GM20000 (cell line): ENCODE measurements at regions not wholly inside any gene's neighbourhood (a gene's known extent, or its start where the extent isn't known, plus 50 kb on each side); places are given as distances from the start of the nearest gene placed in this dataset.

Source experiments
- DNase-seq: peaks from one replicate; pipeline ENCODE4 v3.0.0; 2012; ENCODE audit warnings: low spot score
- CTCF ChIP-seq: IDR thresholded peaks from 2 replicates; pipeline ENCODE4 v1.5.1; 2012; ENCODE audit warnings: mild to moderate bottlenecking, control low read depth; ENCODE audit errors: extremely low read depth, missing control alignments

DNA sequence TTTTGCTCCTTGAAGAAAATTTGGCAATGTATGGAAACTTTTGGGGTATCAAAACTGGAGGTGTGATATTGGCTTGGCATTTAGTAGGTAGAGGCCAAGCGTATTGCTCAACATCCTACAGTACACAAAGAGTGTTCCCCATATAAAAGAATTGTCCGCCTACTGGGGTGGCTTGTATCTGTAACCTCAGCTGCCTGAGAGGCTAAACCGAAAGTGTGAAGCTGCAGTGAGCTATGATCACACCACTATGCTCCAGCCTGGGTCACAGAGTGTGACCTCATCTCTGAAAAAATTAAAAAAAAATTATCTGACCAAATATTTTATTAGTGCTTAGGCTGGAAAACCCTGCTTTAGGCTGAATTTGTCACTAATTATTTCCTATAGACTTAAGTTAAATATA, 483.9 kb downstream of the PYDC2 start:
- no peak for TF ChIP-seq CTCF
- DNase-seq, result no peak

DNA sequence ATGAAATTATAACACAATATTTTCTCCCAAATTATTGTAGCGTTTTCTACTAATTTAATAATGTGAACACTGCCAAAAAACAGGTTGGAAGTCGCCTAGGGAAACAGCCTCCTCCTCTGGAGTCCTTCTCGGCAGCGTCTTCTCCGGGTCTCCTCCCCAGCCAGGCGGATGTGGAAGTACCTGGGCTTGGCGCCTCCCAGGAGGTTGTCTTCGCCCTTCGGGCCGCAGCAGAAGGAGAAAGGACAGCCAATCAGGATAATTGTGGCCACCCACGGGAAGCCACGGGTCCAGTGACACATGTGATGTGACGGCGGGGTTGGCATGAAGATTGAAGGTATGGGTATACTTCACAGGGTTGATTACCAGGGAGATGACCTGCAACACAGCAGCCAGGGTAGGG, 491.2 kb downstream of the PYDC2 start:
- no peak for DNase-seq

GRCh38 chr3:191952609-191953008, 491.6 kb downstream of the PYDC2 start:
- DNase-seq, result no peak
- no peak for TF ChIP-seq CTCF

More for the DNA sequence above, 491.2 kb downstream of the PYDC2 start:
- no peak for TF ChIP-seq CTCF

GRCh38 chr3:191958980-191959671, 498.2 kb downstream of the PYDC2 start:
- no peak for DNase-seq
- TF ChIP-seq CTCF, result no peak

DNA sequence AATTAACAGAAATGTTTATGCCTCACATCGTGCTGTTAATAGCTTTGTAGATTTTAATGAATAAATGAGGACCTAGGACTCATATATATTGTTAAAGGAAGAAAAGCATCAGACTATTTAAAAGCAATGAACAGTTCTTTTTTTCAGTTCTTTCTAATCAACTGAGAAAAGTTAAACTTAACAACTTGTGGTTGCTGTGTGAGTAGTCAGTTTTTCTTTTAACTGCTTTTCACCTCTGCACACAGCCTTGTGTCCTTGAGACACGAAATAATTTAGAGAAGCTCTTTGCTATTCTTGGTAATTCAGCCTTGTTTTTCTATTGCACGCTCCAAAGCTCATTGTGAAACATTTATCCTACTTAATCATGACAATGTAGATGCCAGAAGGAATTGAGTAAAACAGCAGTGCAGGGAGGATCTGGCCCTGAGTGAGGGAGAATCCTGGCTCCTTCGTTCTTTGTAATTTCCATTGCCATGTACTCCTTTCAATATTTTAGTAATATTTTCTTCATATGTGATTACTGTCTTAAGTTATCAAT, 499.0 kb downstream of the PYDC2 start:
- no peak for TF ChIP-seq CTCF
- no peak for DNase-seq

DNA sequence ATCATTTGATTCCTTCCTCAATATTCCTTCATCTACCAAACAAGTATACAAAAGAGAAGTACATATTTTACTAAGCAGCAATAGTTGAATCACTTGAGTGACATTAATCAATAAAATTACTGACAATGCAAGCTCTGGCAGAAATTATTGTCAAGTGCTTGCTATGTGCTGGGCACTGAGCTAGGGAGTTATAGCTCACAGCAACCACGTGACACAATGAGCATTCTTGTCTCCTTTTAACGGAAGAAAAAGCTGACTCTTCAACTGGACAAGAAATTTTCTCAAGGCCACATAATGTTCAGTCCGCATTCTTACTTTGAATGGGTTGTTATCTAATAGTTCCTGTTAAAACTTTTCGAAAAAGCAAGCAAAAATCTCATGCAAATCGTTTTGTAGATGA, 500.1 kb downstream of the PYDC2 start:
- no peak for TF ChIP-seq CTCF
- no peak for DNase-seq

- no peak for TF ChIP-seq CTCF
- DNase-seq, result no peak
Measured at GRCh38 chr3:191961529-191961928, 500.6 kb downstream of the PYDC2 start.
